NCI-H2227 (cell line): ENCODE measurements at regions not wholly inside any gene's neighbourhood (a gene's known extent, or its start where the extent isn't known, plus 50 kb on each side); places are given as distances from the start of the nearest gene placed in this dataset.
"Not testable (repeated sequence)": the region's sequence is repeated elsewhere in the genome, so short reads cannot be mapped to it uniquely, and the experiment has no call there.

Experiments
- DNase-seq: peaks from one replicate; lab custom pipeline; 2025; ENCODE audit not compliant: unreplicated experiment; lab: John Stamatoyannopoulos, UW

DNA sequence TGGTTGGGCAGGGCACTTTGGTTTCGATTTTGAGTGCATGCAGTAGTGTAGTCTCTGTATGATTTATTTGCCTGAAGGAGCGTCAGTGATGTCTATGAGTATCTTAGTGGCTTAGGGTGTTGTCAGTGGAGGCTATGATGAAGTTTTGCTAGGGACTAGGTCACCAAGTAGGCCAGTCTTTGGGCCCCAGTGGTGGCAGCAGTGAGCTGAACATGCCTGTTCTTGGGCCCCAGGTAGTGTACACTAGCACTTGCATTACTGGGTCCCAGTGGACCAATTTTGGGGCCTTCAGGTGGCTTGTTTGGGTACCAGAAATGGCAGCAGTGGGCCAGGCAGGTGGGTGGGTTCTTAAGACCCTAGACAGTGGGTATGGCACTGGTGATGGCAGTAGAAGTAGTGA is 598.7 kb upstream of the SPRY2 start:
- no peak for DNase-seq

- DNase-seq, result no peak
Observed at GRCh38 chr13:80931766-80932165, 590.8 kb upstream of the SPRY2 start.

DNA sequence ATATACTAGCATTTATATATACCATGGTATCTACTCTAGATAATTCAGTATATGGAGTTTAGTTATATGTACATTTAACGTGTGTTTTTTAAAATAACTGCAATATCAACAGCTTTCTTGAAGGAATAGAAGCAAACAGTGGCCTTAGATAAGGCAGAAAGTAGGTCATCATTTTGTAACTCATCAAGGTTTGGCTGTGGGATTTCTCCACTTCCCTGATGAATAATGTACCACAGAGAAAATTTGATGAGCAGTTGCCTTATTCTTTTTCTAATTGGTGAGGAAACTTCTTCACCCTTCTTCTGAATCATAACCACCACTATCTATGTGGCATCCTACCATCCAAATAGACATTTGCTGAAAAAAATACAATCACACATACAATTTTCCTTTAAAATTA is 590.2 kb upstream of the SPRY2 start:
- no peak for DNase-seq

- no peak for DNase-seq
Observed at GRCh38 chr13:80928241-80928640, 587.3 kb upstream of the SPRY2 start.

DNA sequence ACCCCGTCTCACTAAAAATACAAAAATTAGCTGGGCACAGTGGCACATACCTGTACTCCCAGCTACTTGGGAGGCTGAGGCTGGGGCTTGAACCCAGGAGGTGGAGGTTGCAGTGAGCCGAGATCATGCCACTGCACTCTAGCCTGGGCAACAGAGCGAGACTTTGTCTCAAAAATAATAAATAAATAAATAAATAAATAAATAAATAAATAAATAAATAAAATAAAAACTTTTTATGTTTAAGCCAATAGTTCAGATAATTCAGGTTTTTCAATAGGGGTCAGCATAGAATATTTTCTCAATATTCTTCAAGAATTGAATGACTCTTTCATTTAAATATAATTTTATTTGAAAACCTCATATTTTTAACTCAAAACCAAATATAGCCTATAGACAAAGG is 585.1 kb upstream of the SPRY2 start:
- not testable (repeated sequence) for DNase-seq

DNA sequence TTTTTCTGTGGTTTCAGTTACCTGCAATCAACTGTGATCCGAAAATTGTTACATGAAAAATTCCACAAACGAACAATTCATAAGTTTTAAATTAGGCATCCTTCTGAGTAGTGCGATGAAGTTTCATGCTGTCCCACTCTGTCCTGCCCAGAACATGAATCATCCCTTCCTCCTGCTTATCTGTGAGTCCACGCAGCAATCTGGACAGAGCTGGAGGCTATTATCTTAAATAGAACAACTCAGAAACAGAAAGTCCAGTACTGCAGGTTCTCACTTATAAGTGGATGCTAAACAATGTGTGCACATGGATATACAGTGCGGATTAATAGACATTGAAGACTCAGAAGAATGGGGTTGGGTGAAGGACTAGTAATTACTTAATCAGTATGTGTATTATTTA is 583.7 kb upstream of the SPRY2 start:
- DNase-seq, result no peak

GRCh38 chr13:80923907-80924306 is 583.0 kb upstream of the SPRY2 start:
- DNase-seq, result no peak

- DNase-seq, result no peak
Observed at GRCh38 chr13:80921971-80922370, 581.0 kb upstream of the SPRY2 start.

DNA sequence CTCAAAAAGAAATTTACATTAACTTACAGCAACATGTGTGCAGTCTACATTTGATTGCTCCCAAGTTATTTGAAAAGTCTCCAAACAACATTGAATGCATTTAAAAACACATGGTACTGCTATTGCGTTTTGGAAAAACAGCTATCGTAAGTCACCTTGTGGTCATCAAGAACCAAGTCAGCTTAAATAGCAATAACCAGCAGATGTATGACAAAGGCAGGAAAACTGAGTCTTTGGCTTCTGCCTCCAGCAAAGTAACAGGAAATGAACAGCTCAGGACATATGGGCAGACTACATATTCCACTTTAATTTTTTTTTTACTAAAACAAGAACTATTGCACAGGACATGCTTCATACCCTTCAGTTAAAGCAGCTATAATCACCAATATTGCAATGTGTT is 580.6 kb upstream of the SPRY2 start:
- no peak for DNase-seq

DNA sequence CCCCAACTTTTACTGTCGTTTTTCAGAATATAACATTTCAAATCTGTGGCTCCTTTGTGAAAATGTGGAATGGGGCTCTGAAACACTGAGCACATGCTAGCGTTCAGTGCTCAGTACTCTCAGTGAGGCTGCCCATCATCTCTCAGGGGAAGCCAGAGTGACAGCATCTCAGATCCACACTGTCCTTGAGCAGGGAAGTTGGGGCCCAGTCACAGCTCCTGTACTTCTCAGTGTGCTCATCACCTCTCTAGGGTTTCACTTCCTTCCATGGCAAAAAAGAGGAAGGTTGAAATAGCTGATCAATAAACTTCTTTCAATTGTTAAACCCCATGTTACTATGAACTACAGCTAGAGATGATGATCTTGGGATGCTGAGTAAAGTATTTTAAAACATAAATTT is 565.9 kb upstream of the SPRY2 start:
- DNase-seq, result no peak

DNA sequence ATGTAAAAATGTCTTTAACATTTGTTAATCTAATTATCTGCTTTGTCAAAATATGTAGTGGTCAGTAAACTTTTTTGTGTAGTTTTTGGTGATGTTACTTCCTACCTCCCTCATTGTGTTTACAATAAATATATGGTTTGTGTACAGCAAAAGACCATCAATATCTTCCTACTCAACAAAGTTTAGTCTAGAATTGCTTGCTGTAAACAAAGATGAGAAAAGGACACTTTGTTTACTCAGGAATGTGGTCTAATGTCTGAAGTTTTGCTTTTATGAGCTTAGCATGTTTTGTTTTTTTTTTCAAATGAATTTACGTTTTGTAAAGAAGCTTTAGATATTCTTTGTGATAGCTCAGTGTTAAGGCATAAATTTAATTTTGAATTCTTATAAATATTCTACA is 563.5 kb upstream of the SPRY2 start:
- DNase-seq, result no peak

GRCh38 chr13:80903911-80904310 is 563.0 kb upstream of the SPRY2 start:
- no peak for DNase-seq

- DNase-seq, result no peak
Observed at GRCh38 chr13:80901530-80901929, 560.6 kb upstream of the SPRY2 start.

- DNase-seq, result no peak
Observed at GRCh38 chr13:80901111-80901510, 560.2 kb upstream of the SPRY2 start.

DNA sequence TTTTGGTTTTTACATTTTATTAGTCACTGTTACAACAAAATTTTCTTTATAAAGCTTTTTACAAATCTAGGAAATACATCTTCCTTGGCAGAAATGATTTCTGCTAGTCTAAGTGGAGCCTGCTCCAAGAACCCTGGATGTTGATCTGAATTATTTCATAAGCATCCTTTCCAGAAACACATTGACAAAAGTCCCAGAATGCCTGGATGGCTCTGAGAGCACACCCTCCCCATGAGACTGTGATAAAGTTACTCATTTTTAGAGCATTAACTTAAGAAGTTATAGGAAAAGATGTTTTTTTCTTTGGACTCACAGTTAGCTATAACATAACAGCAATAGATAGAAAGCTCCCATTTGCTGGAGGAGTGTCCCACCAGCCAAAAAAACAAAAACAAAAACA is 559.6 kb upstream of the SPRY2 start:
- no peak for DNase-seq

GRCh38 chr13:80897641-80898040 is 556.7 kb upstream of the SPRY2 start:
- DNase-seq, result not testable (repeated sequence)

DNA sequence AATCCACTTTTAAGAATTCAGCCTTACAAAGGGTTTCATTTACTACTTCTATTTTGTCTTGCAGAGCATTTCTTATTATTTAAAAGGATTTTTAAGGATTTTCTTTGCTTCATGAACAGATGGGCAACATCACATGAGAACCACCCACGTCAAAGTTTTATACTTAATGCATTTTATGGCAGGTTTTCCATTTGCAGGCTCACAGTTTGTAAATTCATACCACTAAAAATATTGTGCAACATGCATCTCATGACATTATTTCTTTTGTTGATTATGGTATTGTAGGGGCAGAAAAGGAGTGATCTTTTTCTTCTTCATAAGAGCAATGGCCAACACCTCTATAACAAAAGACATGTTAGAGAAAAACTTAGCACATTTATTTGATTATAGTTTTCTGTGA is 554.0 kb upstream of the SPRY2 start:
- DNase-seq, result no peak

GRCh38 chr13:80889829-80890228 is 548.9 kb upstream of the SPRY2 start:
- DNase-seq, result no peak

- DNase-seq, result no peak
Observed at GRCh38 chr13:80888390-80888789, 547.5 kb upstream of the SPRY2 start.

DNA sequence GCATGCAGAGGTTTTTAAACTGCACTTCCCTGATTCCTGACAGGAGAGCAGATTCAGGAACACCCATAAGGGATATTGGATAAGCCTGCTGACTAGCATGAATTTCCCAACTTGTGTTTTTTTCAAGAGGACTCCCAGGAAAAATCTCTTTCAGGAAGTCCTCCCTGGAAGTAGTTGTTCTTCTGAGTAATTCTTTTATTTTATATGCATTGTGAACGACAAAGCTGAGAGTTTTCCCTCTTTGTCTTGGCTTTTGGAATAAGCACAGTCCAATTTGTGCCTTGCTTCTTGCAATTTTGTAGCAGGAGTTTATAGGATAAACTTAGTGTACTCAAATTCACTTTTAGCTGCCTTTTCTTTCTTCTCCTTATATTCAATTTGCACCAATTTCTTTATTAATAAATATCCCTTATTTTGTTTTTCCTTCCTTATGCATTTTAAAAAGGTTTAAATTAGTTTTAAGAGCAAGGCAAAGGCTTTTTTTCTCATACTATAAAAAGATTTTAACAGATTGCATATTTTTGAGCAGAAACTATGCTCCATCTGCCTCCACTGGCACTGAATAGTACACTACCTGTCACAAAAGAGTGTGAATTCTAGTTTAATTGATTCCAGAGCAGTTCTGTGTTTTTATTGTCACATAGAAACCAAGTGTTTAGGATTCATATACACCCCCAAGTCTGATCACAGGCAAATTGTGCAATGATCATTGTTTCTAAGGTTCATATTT is 543.3 kb upstream of the SPRY2 start:
- no peak for DNase-seq

GRCh38 chr13:80883545-80883944 is 542.6 kb upstream of the SPRY2 start:
- DNase-seq, result no peak

- no peak for DNase-seq
Observed at GRCh38 chr13:80881942-80882445, 541.1 kb upstream of the SPRY2 start.

- no peak for DNase-seq
Observed at GRCh38 chr13:80881495-80881894, 540.6 kb upstream of the SPRY2 start.
